ENCODE measurements at regions not wholly inside any gene's neighbourhood (a gene's known extent, or its start where the extent isn't known, plus 50 kb on each side); places are given as distances from the start of the nearest gene placed in this dataset.

- intact Hi-C loops (cut with micrococcal nuclease), result no loop called here
- 21% methylated on average over 6 of the region's 7 CpGs for WGBS (ENCODE audit: insufficient coverage)
- Histone ChIP-seq H3K79me2 (ENCODE audit: control insufficient read depth, insufficient read depth, low read length) (no peaks in the 10 kb centered on the region), H3K27ac (ENCODE audit: low read length in 2 of 2) (no peak overlapping the region), H3K36me3 (replicated peaks in 1 of 2; ENCODE audit: control extremely low read depth in 1 of 2, control insufficient read depth in 1 of 2, extremely low read depth in 1 of 2, insufficient read depth in 2 of 2, low read length in 1 of 2) (no peaks in the 10 kb centered on the region), H3K4me1 (ENCODE audit: control insufficient read depth in 2 of 2, insufficient read depth in 2 of 2, low read length in 2 of 2) (no peaks in the 10 kb centered on the region), H3K9ac (ENCODE audit: low read length) (no peak overlapping the region), H4K20me1 (ENCODE audit: control insufficient read depth, insufficient read depth, low read length, poor library complexity, severe bottlenecking) (no peaks in the 10 kb centered on the region), H3K4me3 (ENCODE audit: control extremely low read depth in 1 of 5, extremely low read depth in 1 of 5, insufficient read depth in 1 of 5, low read depth in 2 of 5, low read length in 4 of 5) (no peak overlapping the region), H3K9me3 (ENCODE audit: control extremely low read depth in 1 of 3, control insufficient read depth in 2 of 3, insufficient read depth in 1 of 3, low read length in 2 of 3) (peaks cover 0 to 3% (median 0%) of the 10 kb centered on the region in 3 donors), H3K4me2 (replicated peaks; ENCODE audit: low read depth, low read length, poor library complexity, severe bottlenecking) (no peak overlapping the region), H2AFZ (ENCODE audit: insufficient read depth, low read depth, low read length, poor library complexity, severe bottlenecking) (no peak overlapping the region), H3K27me3 (replicated peaks in 1 of 4; ENCODE audit: control extremely low read depth in 1 of 4, control insufficient read depth in 3 of 4, insufficient read depth in 4 of 4, low read length in 3 of 4) (no peaks in the 10 kb centered on the region)
- no peak for TF ChIP-seq EZH2 (IDR thresholded peaks at IDR 0.05; ENCODE audit: borderline replicate concordance, insufficient read depth, low read depth, low read length, poor library complexity, severe bottlenecking)
- TF ChIP-seq CTCF (IDR thresholded peaks at IDR 0.05), result no peak
- POLR2A ChIA-PET, result no interaction called here
- CTCF ChIA-PET, result no interaction called here
- Mint-ChIP-seq H3K27me3 (no peaks in the 10 kb centered on the region), H3K4me3 (no peak overlapping the region), H3K27ac (no peak overlapping the region), H3K4me1 (no peaks in the 10 kb centered on the region), H3K9me3 (ENCODE audit: insufficient read depth) (no peaks in the 10 kb centered on the region)
- ATAC-seq (ENCODE audit: low read depth), result no peak
- no peak for DNase-seq
Observed at GRCh38 chr14:29222671-29223268, 456.2 kb downstream of the FOXG1 start.

GRCh38 chr14:29223947-29224346 is 457.4 kb downstream of the FOXG1 start:
- H2AFZ ChIP-seq (ENCODE audit: insufficient read depth, low read depth, low read length, poor library complexity, severe bottlenecking), result no peak overlapping the region
- H3K4me3 ChIP-seq (ENCODE audit: control extremely low read depth in 1 of 5, extremely low read depth in 1 of 5, insufficient read depth in 1 of 5, low read depth in 2 of 5, low read length in 4 of 5), result no peak overlapping the region
- no peaks in the 10 kb centered on the region for H3K27me3 ChIP-seq (replicated peaks in 1 of 4; ENCODE audit: control extremely low read depth in 1 of 4, control insufficient read depth in 3 of 4, insufficient read depth in 4 of 4, low read length in 3 of 4)
- Mint-ChIP-seq H3K4me1 (no peaks in the 10 kb centered on the region), H3K9me3 (ENCODE audit: insufficient read depth) (no peaks in the 10 kb centered on the region), H3K4me3 (no peak overlapping the region), H3K27ac (no peak overlapping the region), H3K27me3 (no peaks in the 10 kb centered on the region)
- H3K27ac ChIP-seq (ENCODE audit: low read length in 2 of 2), result no peak overlapping the region
- TF ChIP-seq EZH2 (IDR thresholded peaks at IDR 0.05; ENCODE audit: borderline replicate concordance, insufficient read depth, low read depth, low read length, poor library complexity, severe bottlenecking) (no peak), CTCF (IDR thresholded peaks at IDR 0.05) (no peak)
- no CpG with 5 or more reads among the region's 3 CpGs for WGBS (ENCODE audit: insufficient coverage)
- intact Hi-C loops (cut with micrococcal nuclease), result no loop called here
- H3K4me1 ChIP-seq (ENCODE audit: control insufficient read depth in 2 of 2, insufficient read depth in 2 of 2, low read length in 2 of 2), result no peaks in the 10 kb centered on the region
- ATAC-seq (ENCODE audit: low read depth) (no peak), DNase-seq (no peak)
- ChIA-PET POLR2A (no interaction called here), CTCF (no interaction called here)
- H4K20me1 ChIP-seq (ENCODE audit: control insufficient read depth, insufficient read depth, low read length, poor library complexity, severe bottlenecking), result no peaks in the 10 kb centered on the region
- H3K9me3 ChIP-seq (ENCODE audit: control extremely low read depth in 1 of 3, control insufficient read depth in 2 of 3, insufficient read depth in 1 of 3, low read length in 2 of 3), result peaks cover 0 to 3% (median 0%) of the 10 kb centered on the region in 3 donors
- H3K36me3 ChIP-seq (replicated peaks in 1 of 2; ENCODE audit: control extremely low read depth in 1 of 2, control insufficient read depth in 1 of 2, extremely low read depth in 1 of 2, insufficient read depth in 2 of 2, low read length in 1 of 2), result no peaks in the 10 kb centered on the region
- no peak overlapping the region for H3K9ac ChIP-seq (ENCODE audit: low read length)
- H3K79me2 ChIP-seq (ENCODE audit: control insufficient read depth, insufficient read depth, low read length), result no peaks in the 10 kb centered on the region
- no peak overlapping the region for H3K4me2 ChIP-seq (replicated peaks; ENCODE audit: low read depth, low read length, poor library complexity, severe bottlenecking)

Data from B cell (primary cell).